GM18498 (cell line): ENCODE measurements at regions not wholly inside any gene's neighbourhood (a gene's known extent, or its start where the extent isn't known, plus 50 kb on each side); places are given as distances from the start of the nearest gene placed in this dataset.
A peak's percentile ranks its signal among the peaks of the same experiment; 100 is the strongest.
"Not testable (repeated sequence)": the region's sequence is repeated elsewhere in the genome, so short reads cannot be mapped to it uniquely, and the experiment has no call there.

ENCODE experiments used
- ATAC-seq: cut with Tn5 transposase; IDR thresholded peaks from one replicate; pipeline ENCODE4 v1.9.1; 2021; ENCODE audit warnings: mild to moderate bottlenecking, moderate library complexity; ENCODE audit not compliant: unreplicated experiment

- not testable (repeated sequence) for ATAC-seq
Observed at GRCh38 chr1:25171013-25171412, 61.3 kb downstream of the SYF2 start.

- no peak for ATAC-seq
Observed at GRCh38 chr1:25170439-25170838, 61.9 kb downstream of the SYF2 start.

GRCh38 chr1:25169610-25170009 lies 62.7 kb downstream of the SYF2 start:
- ATAC-seq: no peak

- ATAC-seq: no peak
Observed at GRCh38 chr1:25169168-25169567, 63.1 kb downstream of the SYF2 start.

GRCh38 chr1:25168193-25169071 lies 63.9 kb downstream of the SYF2 start:
- ATAC-seq: no peak

- ATAC-seq: no peak
Observed at GRCh38 chr1:25167269-25168192, 64.8 kb downstream of the SYF2 start.

GRCh38 chr1:25166847-25167246 lies 65.5 kb downstream of the SYF2 start:
- ATAC-seq: no peak

GRCh38 chr1:25163986-25164385 lies 68.3 kb downstream of the SYF2 start:
- no peak for ATAC-seq

- ATAC-seq: no peak
Observed at GRCh38 chr1:25161981-25162380, 70.3 kb downstream of the SYF2 start.

- no peak for ATAC-seq
Observed at GRCh38 chr1:25157846-25158245, 74.5 kb downstream of the SYF2 start.

- no peak for ATAC-seq
Observed at GRCh38 chr1:25150985-25151495, 81.3 kb downstream of the SYF2 start.

- no peak for ATAC-seq
Observed at GRCh38 chr1:25148673-25149300, 83.5 kb downstream of the SYF2 start.

- no peak for ATAC-seq
Observed at GRCh38 chr1:25146451-25146855, 85.8 kb downstream of the SYF2 start.

- ATAC-seq: peak; percentile 61
Observed at GRCh38 chr1:25145775-25146393, 86.4 kb downstream of the SYF2 start.

- ATAC-seq: peak; percentile 83
Observed at GRCh38 chr1:25140073-25140797, 92.1 kb downstream of the SYF2 start.

- ATAC-seq: no peak
Observed at GRCh38 chr1:25137521-25138395, 94.5 kb downstream of the SYF2 start.

GRCh38 chr1:25137106-25137505 lies 95.2 kb downstream of the SYF2 start:
- no peak for ATAC-seq

- ATAC-seq: no peak
Observed at GRCh38 chr1:25135909-25136308, 96.4 kb downstream of the SYF2 start.
